Fibroblast of upper back skin (primary cell): ENCODE measurements at regions not wholly inside any gene's neighbourhood (a gene's known extent, or its start where the extent isn't known, plus 50 kb on each side); places are given as distances from the start of the nearest gene placed in this dataset.
A peak's percentile ranks its signal among the peaks of the same experiment; 100 is the strongest.

Experiments used
- DNase-seq: peaks from one replicate; pipeline ENCODE4 v3.0.0-alpha.2; 2013

DNA sequence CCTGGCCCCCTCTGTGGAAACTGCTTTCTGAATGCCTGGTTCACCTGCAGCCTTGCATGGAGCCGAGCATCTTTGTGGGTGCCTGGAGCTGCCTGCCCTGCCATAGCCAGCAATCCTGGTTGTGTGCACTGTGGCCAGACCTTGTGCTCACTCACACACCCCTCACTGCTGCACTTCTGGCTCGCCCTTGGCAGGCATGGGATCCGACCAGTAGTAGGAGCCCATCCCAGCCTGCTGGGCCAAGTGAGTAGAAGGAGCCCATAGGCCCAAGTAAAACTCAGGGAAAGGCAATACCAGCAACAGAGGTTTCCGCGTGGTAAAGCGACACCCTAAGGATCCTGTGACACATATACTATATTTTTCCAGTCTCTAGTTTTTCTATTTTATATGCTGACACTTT, 270.0 kb upstream of the NAV3 start:
- no peak for DNase-seq

DNA sequence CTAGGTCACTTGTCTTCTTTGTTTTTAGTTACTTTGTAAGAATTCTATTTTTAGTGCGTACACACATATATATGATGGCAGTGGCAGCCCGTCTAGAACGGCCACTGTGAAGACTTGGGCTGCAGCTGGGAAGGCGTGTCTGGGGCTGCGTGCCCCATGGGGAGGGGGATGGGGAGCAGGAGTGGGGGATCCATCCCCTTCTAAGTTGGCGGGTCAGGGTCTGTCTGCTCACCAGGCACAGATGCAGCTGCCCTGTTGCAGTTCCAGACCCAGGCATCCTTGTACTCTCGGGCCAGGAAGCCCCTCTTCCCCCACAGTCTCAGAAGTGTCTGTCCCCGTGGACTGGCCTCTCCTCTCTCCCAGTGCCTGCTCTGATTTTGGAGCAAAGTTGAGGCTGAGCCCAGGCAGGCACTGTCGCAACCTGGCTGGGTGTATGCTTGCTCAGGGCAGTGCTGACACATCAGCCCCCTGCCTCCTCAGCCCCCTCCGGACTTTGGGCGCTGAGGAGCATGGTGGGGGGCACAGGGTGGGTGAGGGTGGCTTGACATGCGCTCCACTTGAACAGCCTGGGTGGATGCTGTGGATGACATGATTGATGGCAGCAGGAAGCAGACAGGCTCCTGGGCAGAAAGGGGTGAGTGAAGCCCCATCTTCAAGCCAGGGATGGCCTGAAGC, 271.2 kb upstream of the NAV3 start:
- no peak for DNase-seq

DNA sequence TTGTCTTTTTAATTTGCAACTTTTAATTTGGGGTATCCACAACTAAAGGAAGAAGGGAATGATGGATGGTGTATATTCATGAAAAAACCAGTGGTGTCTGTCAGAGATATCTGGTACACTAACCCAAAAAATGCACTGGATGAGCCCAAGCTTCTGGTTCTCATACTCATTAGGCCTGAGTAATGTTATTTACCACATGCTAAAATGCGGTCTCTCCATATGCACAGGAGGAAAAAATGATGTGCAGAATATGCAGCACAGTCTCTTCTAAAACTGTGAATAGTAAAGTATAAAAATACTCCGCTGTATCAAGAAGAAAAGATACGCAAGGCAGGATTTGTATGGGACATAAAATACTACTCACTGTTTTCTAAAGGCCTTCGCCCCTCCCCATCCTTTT, 275.6 kb upstream of the NAV3 start:
- no peak for DNase-seq

DNA sequence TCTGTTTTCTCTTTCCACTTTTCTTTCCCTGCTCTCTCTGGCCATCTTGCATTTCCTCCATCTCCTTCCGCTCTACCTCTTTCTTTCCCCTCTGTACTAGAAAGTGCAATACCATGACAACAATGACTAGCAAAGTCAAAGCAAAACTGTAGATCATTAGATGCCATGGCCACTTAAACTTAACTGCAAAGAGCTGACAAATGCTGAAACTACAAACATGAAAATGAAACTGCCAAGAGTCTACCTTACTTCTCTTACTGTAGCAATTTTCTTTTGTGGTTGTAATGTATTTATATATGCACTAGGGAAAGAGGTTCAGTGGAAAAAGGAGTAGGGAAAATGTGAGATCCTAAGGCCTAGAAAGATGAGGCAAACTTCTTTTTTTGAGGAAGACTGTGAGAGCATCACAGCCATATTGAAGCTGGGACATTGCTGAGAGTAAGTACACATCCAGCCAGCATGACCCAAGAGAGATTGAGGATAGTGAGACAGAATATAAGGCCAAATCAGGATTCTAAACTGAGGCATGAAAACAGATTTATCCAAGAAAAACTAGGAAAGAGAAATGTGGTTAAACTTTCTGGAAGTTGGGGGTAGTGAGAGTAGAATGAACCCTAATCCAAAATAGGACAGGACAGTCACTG, 276.6 kb upstream of the NAV3 start:
- DNase-seq, result no peak

DNA sequence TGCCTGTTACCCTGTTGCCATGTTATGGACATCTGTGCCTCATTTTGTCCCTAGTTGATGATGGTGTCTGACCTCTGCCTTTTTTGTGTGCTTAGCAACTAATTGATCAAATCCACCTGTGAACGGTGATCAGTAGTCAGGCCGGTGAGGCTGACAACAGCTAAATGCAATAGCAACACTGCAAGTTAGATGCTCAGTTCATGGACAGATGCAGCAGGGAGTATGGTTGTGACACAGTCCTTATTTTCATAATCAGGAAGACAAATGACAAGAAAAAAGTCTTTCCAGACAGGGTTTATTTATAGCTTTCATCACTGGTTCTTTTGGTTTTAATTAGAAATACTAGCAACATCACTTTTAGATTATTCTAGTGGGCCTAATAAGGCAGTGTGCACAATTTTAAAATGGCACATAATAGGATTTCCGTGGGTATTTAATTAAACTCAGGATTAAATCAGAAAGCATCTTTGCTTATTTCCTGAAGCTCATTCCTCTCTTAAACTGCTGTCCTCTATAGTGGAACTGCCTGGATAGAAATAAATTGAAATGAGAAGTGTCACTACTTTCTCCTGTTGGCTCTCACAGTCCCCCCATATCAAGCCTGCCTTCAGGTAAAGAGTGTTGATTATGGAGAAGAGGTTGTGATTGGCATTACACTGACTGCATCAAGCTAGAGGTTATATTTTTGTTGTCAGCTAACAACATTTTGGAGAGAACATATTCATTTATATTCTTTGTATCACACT, 281.1 kb upstream of the NAV3 start:
- no peak for DNase-seq

DNA sequence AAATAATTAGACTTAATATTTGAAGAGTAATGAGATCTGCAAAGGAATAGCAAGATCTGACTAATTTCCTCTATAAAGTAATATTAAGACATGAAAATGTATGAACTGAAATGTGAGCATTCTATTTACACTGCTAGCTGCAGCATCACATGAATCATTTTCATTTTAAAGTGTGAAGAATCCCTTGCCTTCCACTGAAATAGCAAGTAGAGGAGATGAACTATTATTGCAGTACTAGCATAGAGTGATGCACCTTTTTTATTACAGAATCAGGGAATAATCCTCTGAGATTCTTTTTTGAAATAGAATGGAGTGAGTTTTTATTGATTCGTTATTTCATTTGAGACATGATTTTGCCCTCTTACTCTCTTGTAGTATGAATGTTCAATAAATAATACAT, 281.9 kb upstream of the NAV3 start:
- DNase-seq, result no peak

DNA sequence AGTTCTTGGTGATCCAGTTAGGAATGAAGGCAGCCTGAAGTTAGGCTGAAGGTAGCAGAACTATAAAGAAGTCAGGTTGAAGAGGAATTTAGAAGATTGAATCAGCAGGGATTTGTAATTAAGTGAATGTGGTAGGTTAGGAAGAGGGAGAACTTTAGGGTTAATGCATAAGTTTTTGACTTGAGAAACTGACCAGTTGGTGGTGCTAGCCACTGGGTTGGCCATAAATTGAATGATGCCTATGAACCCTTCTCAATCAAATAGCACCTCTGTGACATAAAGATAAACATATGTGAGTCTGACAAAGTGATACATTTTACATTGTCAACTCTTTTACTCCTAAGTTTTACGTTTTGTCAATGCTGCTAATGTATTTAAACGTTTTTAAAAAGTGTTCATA, 290.6 kb upstream of the NAV3 start:
- no peak for DNase-seq

DNA sequence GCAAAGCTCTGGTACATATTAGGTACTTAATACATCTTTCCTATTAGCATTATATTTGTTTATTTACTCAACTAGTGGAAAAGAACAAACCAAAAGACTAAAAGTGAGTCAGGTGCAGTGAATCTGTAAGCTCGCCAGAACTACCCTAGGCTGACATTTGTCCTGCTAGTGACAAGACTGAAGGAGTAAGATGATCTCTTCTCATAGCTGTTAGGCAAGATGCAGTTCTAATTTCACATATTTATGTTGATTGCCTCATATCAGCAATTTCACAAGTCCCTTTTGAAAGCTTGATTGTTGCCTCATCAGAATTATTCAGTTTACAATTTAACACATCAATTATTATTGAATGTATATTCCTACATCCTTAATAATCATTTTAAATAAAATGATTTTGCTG, 293.0 kb upstream of the NAV3 start:
- DNase-seq, result no peak

DNA sequence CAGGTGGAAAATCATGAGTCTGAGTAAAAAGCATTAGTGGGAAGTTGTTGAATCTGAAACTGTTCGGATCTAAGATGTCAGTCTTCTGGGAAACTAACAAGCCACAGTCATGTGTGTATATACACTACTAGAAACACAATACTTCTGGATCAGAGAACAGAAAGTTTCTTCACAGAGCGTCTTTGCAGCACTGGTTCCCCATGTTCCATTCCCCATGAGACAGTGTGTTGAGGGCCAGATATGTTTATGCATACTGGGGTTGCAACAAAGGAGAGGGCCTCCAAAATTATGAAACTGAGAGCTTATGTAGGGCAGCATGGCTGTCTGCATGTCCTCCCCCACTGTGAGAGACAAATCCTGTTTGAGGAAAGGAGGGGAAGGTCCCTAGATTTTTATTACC, 295.0 kb upstream of the NAV3 start:
- no peak for DNase-seq

DNA sequence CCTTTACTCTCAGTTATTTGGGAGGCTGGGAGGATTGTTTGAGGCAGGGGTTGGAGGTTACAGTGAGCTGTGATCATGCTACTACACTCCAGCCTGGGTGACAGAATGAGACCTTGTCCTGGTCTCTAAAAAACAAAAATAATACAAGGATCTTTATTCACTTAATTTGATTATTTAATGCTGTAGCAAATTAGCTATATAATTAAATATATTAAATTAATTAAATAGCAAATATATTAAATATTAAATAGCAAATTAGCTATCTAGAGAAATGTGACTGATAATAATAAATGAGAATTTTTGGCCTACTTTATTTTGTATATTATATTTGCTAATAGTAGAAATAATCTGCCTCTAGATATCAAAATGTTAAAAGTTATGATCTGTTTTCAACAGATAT, 298.8 kb upstream of the NAV3 start:
- DNase-seq, result no peak

DNA sequence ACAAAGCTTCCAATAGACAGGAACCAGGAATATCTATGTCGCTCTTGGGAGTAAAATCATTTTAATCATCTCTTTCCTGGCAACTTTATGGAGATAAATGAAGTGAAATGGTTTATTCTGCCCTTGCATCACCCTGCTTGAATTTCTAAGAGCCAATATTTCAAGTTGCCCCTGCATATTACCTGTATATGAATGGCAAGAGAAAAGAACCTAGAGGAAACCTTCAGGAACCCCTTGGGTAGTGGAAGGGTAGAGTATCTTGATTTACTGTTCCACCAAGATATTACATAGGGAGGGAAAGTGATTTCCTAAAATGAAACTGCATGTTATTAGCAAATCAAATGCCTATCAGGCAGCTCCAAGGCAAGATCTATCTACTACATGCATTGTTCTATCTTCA, 308.4 kb upstream of the NAV3 start:
- DNase-seq, result no peak

DNA sequence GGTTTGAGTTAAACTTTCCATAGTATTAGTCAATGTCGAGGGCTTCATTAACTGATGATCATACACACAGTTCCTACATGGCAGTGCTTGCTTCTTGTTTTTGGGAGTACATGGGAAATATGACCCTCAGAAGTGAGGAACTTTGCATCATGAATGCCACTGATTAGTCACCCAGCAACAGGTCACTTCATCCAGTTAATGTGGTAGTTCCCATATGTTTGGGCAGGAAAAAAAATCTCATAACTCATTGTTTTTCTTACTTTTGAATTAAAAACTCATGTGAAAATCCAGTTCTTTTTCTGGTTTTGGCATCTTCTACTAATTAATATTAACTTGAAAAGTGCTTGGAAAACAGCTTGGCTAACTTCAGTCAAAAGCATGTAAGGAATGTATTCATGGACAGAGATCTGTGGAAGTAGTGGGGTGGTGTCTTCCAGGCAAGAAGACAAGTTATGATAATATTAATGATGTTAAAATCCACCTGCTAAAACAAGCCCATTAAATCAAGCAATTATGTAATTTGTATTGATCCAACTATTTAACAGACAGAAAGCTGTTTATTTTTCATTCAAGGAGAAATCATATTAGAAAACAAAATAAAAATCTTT, 309.1 kb upstream of the NAV3 start:
- DNase-seq, result peak; percentile 64

DNA sequence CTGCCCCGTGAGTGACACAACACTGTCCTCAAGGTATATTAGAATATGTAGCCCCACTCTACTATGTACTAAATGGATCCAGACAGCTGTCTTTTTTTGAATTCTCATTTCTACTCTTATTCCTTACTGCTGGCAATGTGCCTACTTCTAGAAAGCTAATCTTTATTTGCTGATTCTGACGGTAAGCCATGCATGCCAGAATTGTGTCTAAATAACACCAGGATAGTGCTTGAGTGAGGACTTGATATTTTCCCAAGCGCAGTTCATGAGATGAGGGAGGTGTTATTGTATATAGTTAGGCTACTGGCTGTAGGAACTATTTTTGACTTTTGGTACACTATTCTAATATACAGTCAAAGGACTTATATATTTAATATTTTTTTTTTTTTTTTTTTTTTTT, 316.2 kb upstream of the NAV3 start:
- DNase-seq, result no peak

DNA sequence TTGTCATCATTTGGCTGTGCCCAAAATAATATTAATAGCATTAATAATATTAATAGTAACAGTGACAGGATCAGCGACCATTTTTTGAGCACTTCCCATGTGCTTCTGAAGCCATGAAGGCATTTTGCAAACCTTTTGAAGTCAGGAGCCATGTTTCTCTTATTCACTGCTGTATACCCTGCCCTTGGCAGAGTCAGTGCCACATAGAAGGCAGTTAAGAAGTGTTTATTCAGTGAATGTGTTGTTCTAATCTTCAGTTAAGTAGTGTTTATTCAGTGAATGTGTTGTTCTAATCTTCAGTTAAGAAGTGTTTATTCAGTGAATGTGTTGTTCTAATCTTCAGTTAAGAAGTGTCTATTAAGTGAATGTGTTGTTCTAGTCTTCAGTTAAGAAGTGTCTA, 319.7 kb upstream of the NAV3 start:
- no peak for DNase-seq

DNA sequence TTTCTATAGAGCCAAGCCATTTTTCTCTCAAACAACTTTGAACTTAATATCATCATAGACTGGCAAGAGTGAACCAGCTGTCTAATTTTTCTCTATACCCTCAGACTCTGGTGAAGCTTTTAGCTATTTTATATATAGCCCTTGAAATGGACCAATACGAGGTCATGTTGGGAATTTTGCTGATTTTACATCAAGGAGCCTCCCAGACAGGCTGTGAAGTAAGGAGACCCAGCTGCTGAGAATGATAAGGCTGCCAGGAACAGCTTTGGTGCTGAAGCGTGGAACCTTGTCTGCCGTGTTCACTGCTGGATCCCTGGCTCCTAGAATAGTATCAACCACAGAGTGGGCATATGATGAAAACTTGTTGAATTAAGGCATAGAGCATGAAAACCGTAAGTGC, 326.2 kb upstream of the NAV3 start:
- no peak for DNase-seq

DNA sequence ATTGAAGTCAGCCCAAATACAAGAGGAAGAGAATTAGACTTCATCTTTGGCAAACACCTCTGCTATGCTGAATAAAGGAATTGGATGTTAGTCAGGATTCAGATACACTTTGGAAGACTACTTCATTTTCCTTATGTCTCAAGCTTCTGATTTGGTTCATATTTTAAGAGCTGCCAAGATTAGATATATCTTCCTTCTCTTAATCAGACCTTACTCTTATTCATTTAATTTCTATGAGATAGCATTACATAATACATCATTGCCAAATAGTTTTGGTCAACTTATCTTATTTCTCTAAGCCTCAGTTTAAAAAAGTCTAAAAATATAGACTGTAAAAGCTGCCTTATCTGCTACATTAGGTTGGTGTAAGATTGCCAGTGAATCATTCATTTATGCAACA, 330.6 kb upstream of the NAV3 start:
- no peak for DNase-seq

DNA sequence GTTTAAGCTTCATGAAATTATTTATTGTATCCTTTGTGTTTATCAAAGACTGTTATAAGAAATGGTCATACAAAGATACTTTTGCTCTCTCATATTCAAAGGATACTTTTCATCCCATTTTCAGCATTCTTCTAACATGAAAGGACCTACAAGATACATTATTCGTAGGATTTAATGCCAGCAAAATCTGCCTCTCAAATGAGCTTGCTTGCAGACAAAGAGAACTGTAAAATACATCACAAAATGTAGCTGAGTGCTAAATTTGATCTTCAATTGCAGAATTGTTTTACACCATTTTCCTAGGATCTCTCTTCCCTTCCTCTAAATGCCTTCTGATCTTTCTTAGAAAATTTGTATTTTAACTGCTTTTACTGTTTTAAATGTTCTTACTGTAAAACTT, 333.0 kb upstream of the NAV3 start:
- DNase-seq, result no peak

DNA sequence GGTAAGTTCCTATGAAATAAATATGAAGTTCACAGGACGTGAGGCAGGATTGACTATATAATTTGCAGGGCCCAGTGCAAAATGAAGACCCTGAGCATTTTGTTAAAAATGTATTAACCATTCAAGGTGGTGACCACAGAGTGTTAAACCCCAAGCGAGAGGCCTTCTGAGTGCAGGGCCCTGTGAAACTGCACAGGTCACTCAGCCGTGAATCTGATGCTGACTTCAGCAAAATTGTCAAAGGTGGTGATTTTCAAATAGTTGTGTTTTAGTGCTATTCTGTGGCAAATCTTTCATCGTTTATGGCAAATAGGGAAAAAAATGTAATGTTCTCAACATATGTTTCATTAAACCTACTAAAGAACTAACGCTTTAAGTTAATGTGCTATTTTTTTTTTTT, 334.0 kb upstream of the NAV3 start:
- no peak for DNase-seq

DNA sequence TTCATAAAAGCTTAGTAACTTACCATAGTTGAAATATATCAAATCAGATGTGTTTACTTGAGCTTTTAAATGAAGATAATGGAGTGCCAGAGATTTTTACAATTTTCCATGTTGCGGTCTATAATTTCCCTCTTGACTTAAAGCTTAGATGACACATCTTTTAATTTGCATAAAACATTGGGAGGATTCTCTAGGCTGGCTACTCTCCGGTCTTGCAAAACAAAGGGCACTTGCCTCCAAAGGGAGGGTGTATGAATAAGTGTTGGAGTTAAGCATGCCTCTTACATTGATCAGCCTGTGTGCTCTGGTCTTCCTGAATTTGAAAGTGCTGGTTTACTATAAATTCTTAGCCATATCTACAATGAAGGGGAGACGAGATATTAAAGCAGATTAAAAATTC, 336.4 kb upstream of the NAV3 start:
- no peak for DNase-seq

DNA sequence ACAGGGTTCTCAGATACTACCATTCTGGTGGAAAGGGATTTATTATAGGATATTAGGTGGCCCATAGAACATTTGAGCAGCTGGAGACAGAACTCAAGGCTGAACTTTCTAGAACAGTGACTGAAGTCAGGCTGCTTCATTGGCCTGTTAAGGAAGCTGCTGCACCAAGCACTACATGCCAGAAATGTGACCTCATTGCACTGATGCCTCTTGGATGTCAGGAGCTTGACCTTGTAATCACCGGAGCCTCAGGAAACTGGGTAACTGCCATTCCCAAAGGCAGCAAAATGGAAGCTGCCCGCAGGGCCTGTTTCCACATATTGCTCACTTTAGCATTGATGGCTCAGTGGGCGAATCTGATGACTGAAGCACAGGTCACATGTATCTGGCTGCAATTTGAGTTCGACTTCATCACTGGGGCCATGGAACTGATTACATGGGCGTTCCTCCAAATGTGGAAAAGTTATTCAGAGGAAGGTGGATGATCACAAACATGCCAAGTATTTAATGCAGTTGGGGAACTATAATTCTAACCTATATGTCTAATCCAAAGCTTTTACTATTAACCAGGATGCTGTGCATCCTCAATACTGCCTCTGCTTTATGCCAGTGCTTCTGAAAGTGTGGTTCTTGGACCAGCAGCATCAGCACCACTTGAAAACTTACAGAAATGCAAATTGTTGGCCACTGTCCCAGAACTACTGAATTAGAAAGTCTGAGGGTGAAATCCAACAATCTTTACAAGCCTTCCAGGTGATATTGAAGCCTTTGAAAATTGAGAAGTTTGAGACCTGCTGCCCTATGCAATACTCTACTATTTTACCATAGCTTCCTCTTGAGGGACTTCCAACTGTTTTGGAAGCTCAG, 337.2 kb upstream of the NAV3 start:
- DNase-seq, result peak; percentile 36

DNA sequence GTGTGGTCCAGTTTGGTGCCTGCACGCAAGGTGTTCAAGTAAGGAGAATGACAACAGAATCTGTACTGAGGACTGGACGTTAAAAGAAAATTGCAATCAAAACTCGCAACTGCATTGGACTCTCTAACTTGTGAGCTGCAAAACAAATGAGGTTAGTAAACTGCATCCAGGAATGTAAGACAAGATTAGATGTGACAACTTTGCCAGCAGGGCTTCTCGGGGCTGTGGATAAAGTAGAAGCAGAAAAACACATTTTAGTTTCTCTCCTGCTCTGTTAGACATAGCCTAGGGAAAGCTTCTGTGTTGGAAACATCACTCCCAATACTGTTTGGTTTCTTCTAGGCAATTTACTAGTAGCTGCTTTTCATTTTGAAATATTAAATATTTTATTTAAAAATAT, 338.2 kb upstream of the NAV3 start:
- no peak for DNase-seq

DNA sequence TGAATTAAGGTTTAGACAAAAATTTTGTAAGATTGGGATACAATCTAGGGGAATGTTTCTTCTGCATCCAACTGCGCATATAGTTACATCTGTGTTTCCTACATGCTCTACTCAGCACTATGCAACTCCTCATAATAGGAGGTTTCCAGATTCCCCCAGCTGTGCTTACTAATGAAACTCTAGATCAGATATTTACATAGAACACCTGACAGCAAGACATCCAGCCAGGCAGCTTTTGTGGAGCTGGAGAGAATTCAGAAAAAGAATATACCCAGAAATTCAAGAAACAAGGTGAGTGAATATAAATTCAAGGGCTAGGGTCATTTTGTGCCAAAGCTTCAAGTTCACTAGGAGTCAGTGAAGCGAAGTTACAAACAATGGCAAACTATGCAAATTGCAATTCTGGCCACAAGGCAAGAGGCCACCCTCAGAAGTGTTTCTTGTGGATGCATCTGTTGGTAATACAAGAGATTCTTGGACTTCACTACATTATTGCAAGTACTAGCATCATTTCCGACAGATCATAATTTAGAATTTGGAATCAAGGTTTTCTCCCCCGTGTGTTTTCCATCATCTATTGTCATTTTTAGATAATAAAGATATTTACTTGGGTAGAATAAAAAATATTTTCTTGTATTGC, 341.2 kb upstream of the NAV3 start:
- DNase-seq, result peak; percentile 31
